ENCODE measurements at regions not wholly inside any gene's neighbourhood (a gene's known extent, or its start where the extent isn't known, plus 50 kb on each side); places are given as distances from the start of the nearest gene placed in this dataset.

DNA sequence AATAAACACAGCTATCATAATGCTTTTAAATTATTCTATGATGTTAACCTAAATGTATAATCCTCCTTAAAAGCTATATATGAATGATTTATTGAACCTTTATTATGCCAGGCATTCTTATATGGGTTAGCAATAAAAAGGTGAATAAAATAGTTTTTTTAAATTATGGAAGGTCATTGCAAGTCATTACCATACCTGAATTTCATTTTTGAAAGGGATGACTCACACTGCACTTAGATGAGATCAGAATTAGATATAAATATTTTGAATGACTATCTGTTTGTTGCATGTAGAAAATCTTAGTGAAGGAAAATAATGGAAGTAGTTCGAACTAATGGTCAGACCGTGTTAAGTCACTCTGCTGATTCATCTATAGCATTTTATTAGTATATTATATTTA is 822.3 kb downstream of the LUZP2 start:
- no peaks in the 10 kb centered on the region for H3K9me3 ChIP-seq (ENCODE audit: low read length)
- H3K79me2 ChIP-seq (ENCODE audit: insufficient read depth, low read depth, low read length), result no peaks in the 10 kb centered on the region
- H4K20me1 ChIP-seq (ENCODE audit: insufficient read depth, low read length), result no peaks in the 10 kb centered on the region
- H3K36me3 ChIP-seq (ENCODE audit: insufficient read depth, low read length), result no peaks in the 10 kb centered on the region
- BruUV-seq (replicated peaks), result no TSS peak
- H2AFZ ChIP-seq (ENCODE audit: low read length), result no peak overlapping the region
- intact Hi-C loops (cut with micrococcal nuclease; ENCODE audit: unreplicated experiment), result no loop called here
- no peak overlapping the region for H3K27ac ChIP-seq (ENCODE audit: low read depth, low read length, poor library complexity, severe bottlenecking)
- no peaks in the 10 kb centered on the region for H3K4me1 ChIP-seq (ENCODE audit: insufficient read depth, low read length, poor library complexity, severe bottlenecking)
- no peak for DNase-seq (ENCODE audit: low spot score)
- no peak overlapping the region for H3K4me3 ChIP-seq (ENCODE audit: low read depth, low read length, poor library complexity, severe bottlenecking)
- H3K9me2 ChIP-seq (ENCODE audit: insufficient read depth, low read length), result no peaks in the 10 kb centered on the region
- ChIA-PET CTCF (ENCODE audit: unreplicated experiment) (no interaction called here), POLR2A (no interaction called here)
- TF ChIP-seq EZH2phosphoT487 (IDR thresholded peaks at IDR 0.05; ENCODE audit: borderline replicate concordance, low read depth, low read length), result no peak
- TF ChIP-seq, protein P1, sequence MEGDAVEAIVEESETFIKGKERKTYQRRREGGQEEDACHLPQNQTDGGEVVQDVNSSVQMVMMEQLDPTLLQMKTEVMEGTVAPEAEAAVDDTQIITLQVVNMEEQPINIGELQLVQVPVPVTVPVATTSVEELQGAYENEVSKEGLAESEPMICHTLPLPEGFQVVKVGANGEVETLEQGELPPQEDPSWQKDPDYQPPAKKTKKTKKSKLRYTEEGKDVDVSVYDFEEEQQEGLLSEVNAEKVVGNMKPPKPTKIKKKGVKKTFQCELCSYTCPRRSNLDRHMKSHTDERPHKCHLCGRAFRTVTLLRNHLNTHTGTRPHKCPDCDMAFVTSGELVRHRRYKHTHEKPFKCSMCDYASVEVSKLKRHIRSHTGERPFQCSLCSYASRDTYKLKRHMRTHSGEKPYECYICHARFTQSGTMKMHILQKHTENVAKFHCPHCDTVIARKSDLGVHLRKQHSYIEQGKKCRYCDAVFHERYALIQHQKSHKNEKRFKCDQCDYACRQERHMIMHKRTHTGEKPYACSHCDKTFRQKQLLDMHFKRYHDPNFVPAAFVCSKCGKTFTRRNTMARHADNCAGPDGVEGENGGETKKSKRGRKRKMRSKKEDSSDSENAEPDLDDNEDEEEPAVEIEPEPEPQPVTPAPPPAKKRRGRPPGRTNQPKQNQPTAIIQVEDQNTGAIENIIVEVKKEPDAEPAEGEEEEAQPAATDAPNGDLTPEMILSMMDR (conservative IDR thresholded peaks at IDR 0.05; ENCODE audit: low read length), result no peak
- no peak overlapping the region for H3K4me2 ChIP-seq (ENCODE audit: low read length)

DNA sequence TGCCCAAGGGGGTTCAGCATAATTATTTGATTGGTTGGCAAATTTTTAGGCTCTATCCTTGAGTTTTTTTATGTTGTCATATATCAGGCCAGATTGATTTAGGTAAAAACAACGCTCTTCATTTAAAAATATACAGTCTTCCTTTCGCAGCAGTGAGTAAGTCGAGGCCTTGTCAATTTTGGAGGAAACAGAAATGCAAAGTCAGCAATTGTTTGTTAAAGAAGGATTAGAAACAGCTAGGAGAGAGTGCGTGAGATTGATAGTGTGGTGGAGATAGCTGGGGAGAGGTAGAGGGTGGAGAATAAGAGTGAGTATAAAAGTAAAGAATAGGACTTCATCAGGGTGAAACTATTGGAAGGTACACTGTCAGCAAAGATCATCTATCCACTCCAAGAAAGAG is 830.8 kb downstream of the LUZP2 start:
- H2AFZ ChIP-seq (ENCODE audit: low read length), result no peak overlapping the region
- no peaks in the 10 kb centered on the region for H3K79me2 ChIP-seq (ENCODE audit: insufficient read depth, low read depth, low read length)
- no peak for DNase-seq (ENCODE audit: low spot score)
- H4K20me1 ChIP-seq (ENCODE audit: insufficient read depth, low read length), result no peaks in the 10 kb centered on the region
- ChIA-PET CTCF (ENCODE audit: unreplicated experiment) (no interaction called here), POLR2A (no interaction called here)
- no peaks in the 10 kb centered on the region for H3K9me3 ChIP-seq (ENCODE audit: low read length)
- H3K4me2 ChIP-seq (ENCODE audit: low read length), result no peak overlapping the region
- TF ChIP-seq EZH2phosphoT487 (IDR thresholded peaks at IDR 0.05; ENCODE audit: borderline replicate concordance, low read depth, low read length), result no peak
- TF ChIP-seq, protein P1 (conservative IDR thresholded peaks at IDR 0.05; ENCODE audit: low read length), result no peak
- no peaks in the 10 kb centered on the region for H3K9me2 ChIP-seq (ENCODE audit: insufficient read depth, low read length)
- no peaks in the 10 kb centered on the region for H3K4me1 ChIP-seq (ENCODE audit: insufficient read depth, low read length, poor library complexity, severe bottlenecking)
- H3K27ac ChIP-seq (ENCODE audit: low read depth, low read length, poor library complexity, severe bottlenecking), result no peak overlapping the region
- BruUV-seq (replicated peaks), result no TSS peak
- no peak overlapping the region for H3K4me3 ChIP-seq (ENCODE audit: low read depth, low read length, poor library complexity, severe bottlenecking)
- H3K36me3 ChIP-seq (ENCODE audit: insufficient read depth, low read length), result no peaks in the 10 kb centered on the region
- intact Hi-C loops (cut with micrococcal nuclease; ENCODE audit: unreplicated experiment), result no loop called here

DNA sequence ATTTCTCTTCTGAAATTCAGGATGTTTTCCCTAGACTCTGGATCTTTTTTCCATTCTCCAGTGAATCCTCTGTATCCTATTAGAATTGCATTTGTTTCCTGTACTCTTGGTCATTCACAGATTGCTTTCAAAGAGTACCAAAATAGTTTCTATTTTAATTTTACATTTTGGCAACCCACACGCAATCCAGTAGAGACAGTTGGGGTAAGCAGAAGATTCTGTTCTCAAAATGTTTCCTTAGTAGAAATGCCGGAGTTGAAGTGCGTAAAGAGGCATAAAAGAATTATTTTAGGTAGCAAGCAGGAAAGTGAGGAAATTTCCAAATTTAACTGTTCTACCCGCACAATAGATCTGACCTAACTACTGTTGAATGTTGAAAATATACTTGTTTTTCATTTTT is 842.4 kb downstream of the LUZP2 start:
- CTCF ChIA-PET (ENCODE audit: unreplicated experiment), result no interaction called here
- intact Hi-C loops (cut with micrococcal nuclease; ENCODE audit: unreplicated experiment), result no loop called here
- Histone ChIP-seq H3K4me2 (ENCODE audit: low read length) (no peak overlapping the region), H3K9me2 (ENCODE audit: insufficient read depth, low read length) (no peaks in the 10 kb centered on the region), H4K20me1 (ENCODE audit: insufficient read depth, low read length) (no peaks in the 10 kb centered on the region), H3K4me1 (ENCODE audit: insufficient read depth, low read length, poor library complexity, severe bottlenecking) (no peaks in the 10 kb centered on the region), H3K9me3 (ENCODE audit: low read length) (no peaks in the 10 kb centered on the region), H3K36me3 (ENCODE audit: insufficient read depth, low read length) (no peaks in the 10 kb centered on the region), H3K27ac (ENCODE audit: low read depth, low read length, poor library complexity, severe bottlenecking) (no peak overlapping the region), H3K4me3 (ENCODE audit: low read depth, low read length, poor library complexity, severe bottlenecking) (no peak overlapping the region), H2AFZ (ENCODE audit: low read length) (no peak overlapping the region), H3K79me2 (ENCODE audit: insufficient read depth, low read depth, low read length) (no peaks in the 10 kb centered on the region)
- no peak for DNase-seq (ENCODE audit: low spot score)
- no TSS peak for BruUV-seq (replicated peaks)
- POLR2A ChIA-PET, result no interaction called here
- TF ChIP-seq, protein P1 (conservative IDR thresholded peaks at IDR 0.05; ENCODE audit: low read length), result no peak
- TF ChIP-seq EZH2phosphoT487 (IDR thresholded peaks at IDR 0.05; ENCODE audit: borderline replicate concordance, low read depth, low read length), result no peak
